ENCODE measurements at regions not wholly inside any gene's neighbourhood (a gene's known extent, or its start where the extent isn't known, plus 50 kb on each side); places are given as distances from the start of the nearest gene placed in this dataset.
"Not testable (repeated sequence)": the region's sequence is repeated elsewhere in the genome, so short reads cannot be mapped to it uniquely, and the experiment has no call there.

- BruUV-seq (replicated peaks); H3K4me3 ChIP-seq (replicated peaks in 1 of 3; ENCODE audit: insufficient read depth in 1 of 3, low read depth in 2 of 3, low read length in 3 of 3); in situ Hi-C loops (cut with HindIII; ENCODE audit: extremely low pct_ligation_motif_present, low pct_unique_long_range_greater_than_20kb); H3K79me2 ChIP-seq (ENCODE audit: insufficient read depth, low read length); ATAC-seq; CTCF ChIA-PET (ENCODE audit: low intra/inter-chr PET ratio, low total read pairs); H3K4me1 ChIP-seq (ENCODE audit: insufficient read depth, low read length); intact Hi-C loops (cut with micrococcal nuclease; ENCODE audit: unreplicated experiment); H3K4me2 ChIP-seq (ENCODE audit: low read depth, low read length); H3K36me3 ChIP-seq (replicated peaks in 1 of 2; ENCODE audit: control insufficient read depth in 1 of 2, insufficient read depth in 2 of 2, low read length in 2 of 2); H3K27me3 ChIP-seq (ENCODE audit: control insufficient read depth in 1 of 2, insufficient read depth in 2 of 2, low read length in 2 of 2); FAIRE-seq; H3K9ac ChIP-seq (ENCODE audit: insufficient read depth, low read depth, low read length); DNase-seq (ENCODE audit: low spot score); H2AFZ ChIP-seq (ENCODE audit: low read length); H4K20me1 ChIP-seq (ENCODE audit: insufficient read depth, low read length); H3K9me3 ChIP-seq (ENCODE audit: low read length); POLR2A ChIA-PET; H3K27ac ChIP-seq (ENCODE audit: extremely low read length, insufficient read depth, low read length): not testable (repeated sequence)
- WGBS (ENCODE audit: low lambda C conversion rate), result 45% methylated on average over 10 of the region's 12 CpGs
Measured at GRCh38 chrX:1908996-1909395, 294.1 kb downstream of the ASMT start.

GRCh38 chrX:1909419-1910206, 294.8 kb downstream of the ASMT start:
- BruUV-seq (replicated peaks), result no TSS peak
- no peak overlapping the region for H3K27ac ChIP-seq (ENCODE audit: extremely low read length, insufficient read depth, low read length)
- POLR2A ChIA-PET, result no interaction called here
- no peak overlapping the region for H3K4me3 ChIP-seq (replicated peaks in 1 of 3; ENCODE audit: insufficient read depth in 1 of 3, low read depth in 2 of 3, low read length in 3 of 3)
- H3K9ac ChIP-seq (ENCODE audit: insufficient read depth, low read depth, low read length), result no peak overlapping the region
- 44% methylated on average over 9 of the region's 13 CpGs for WGBS (ENCODE audit: low lambda C conversion rate)
- intact Hi-C loops (cut with micrococcal nuclease; ENCODE audit: unreplicated experiment) (no loop called here), in situ Hi-C loops (cut with HindIII; ENCODE audit: extremely low pct_ligation_motif_present, low pct_unique_long_range_greater_than_20kb) (no loop called here)
- CTCF ChIA-PET (ENCODE audit: low intra/inter-chr PET ratio, low total read pairs), result no interaction called here
- H3K27me3 ChIP-seq (ENCODE audit: control insufficient read depth in 1 of 2, insufficient read depth in 2 of 2, low read length in 2 of 2), result peaks cover 0 to 9% of the 10 kb centered on the region in 2 experiments; a peak in 1 of 5 replicates
- no peak for FAIRE-seq
- no peak for DNase-seq (ENCODE audit: low spot score)
- no peaks in the 10 kb centered on the region for H3K9me3 ChIP-seq (ENCODE audit: low read length)
- H3K4me1 ChIP-seq (ENCODE audit: insufficient read depth, low read length), result no peaks in the 10 kb centered on the region
- H4K20me1 ChIP-seq (ENCODE audit: insufficient read depth, low read length), result no peaks in the 10 kb centered on the region
- no peak overlapping the region for H3K4me2 ChIP-seq (ENCODE audit: low read depth, low read length)
- H3K36me3 ChIP-seq (replicated peaks in 1 of 2; ENCODE audit: control insufficient read depth in 1 of 2, insufficient read depth in 2 of 2, low read length in 2 of 2), result no peaks in the 10 kb centered on the region
- ATAC-seq, result no peak
- H2AFZ ChIP-seq (ENCODE audit: low read length), result no peak overlapping the region
- no peaks in the 10 kb centered on the region for H3K79me2 ChIP-seq (ENCODE audit: insufficient read depth, low read length)
- TF ChIP-seq CCDC6 (CRISPR knock-in tag; IDR thresholded peaks at IDR 0.05) (no peak), SMAD3 (CRISPR knock-in tag; IDR thresholded peaks at IDR 0.05) (no peak), HNF1B (CRISPR knock-in tag; IDR thresholded peaks at IDR 0.05) (no peak), KLF11 (CRISPR knock-in tag; IDR thresholded peaks at IDR 0.05) (no peak), SUZ12 (IDR thresholded peaks at IDR 0.05; ENCODE audit: low read depth, low read length) (no peak), XBP1 (CRISPR knock-in tag; IDR thresholded peaks at IDR 0.05) (no peak), ZNF841 (CRISPR knock-in tag; IDR thresholded peaks at IDR 0.05; ENCODE audit: borderline replicate concordance) (no peak), ZFP62 (CRISPR knock-in tag; IDR thresholded peaks at IDR 0.05) (no peak)
- TF ChIP-seq, protein P1, sequence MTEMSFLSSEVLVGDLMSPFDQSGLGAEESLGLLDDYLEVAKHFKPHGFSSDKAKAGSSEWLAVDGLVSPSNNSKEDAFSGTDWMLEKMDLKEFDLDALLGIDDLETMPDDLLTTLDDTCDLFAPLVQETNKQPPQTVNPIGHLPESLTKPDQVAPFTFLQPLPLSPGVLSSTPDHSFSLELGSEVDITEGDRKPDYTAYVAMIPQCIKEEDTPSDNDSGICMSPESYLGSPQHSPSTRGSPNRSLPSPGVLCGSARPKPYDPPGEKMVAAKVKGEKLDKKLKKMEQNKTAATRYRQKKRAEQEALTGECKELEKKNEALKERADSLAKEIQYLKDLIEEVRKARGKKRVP (CRISPR knock-in tag; IDR thresholded peaks at IDR 0.05), result no peak
- TF ChIP-seq, protein P2, sequence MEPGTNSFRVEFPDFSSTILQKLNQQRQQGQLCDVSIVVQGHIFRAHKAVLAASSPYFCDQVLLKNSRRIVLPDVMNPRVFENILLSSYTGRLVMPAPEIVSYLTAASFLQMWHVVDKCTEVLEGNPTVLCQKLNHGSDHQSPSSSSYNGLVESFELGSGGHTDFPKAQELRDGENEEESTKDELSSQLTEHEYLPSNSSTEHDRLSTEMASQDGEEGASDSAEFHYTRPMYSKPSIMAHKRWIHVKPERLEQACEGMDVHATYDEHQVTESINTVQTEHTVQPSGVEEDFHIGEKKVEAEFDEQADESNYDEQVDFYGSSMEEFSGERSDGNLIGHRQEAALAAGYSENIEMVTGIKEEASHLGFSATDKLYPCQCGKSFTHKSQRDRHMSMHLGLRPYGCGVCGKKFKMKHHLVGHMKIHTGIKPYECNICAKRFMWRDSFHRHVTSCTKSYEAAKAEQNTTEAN (CRISPR knock-in tag; conservative IDR thresholded peaks at IDR 0.05), result no peak
- TF ChIP-seq, protein P3, sequence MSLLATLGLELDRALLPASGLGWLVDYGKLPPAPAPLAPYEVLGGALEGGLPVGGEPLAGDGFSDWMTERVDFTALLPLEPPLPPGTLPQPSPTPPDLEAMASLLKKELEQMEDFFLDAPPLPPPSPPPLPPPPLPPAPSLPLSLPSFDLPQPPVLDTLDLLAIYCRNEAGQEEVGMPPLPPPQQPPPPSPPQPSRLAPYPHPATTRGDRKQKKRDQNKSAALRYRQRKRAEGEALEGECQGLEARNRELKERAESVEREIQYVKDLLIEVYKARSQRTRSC (CRISPR knock-in tag; IDR thresholded peaks at IDR 0.05; ENCODE audit: low read depth), result no peak
- TF ChIP-seq, protein P4, sequence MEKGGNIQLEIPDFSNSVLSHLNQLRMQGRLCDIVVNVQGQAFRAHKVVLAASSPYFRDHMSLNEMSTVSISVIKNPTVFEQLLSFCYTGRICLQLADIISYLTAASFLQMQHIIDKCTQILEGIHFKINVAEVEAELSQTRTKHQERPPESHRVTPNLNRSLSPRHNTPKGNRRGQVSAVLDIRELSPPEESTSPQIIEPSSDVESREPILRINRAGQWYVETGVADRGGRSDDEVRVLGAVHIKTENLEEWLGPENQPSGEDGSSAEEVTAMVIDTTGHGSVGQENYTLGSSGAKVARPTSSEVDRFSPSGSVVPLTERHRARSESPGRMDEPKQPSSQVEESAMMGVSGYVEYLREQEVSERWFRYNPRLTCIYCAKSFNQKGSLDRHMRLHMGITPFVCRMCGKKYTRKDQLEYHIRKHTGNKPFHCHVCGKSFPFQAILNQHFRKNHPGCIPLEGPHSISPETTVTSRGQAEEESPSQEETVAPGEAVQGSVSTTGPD (CRISPR knock-in tag; IDR thresholded peaks at IDR 0.05), result no peak

Data from HepG2 (cell line).